Astrocyte (in vitro differentiated cells and primary cell): ENCODE measurements at regions not wholly inside any gene's neighbourhood (a gene's known extent, or its start where the extent isn't known, plus 50 kb on each side); places are given as distances from the start of the nearest gene placed in this dataset.

ENCODE experiments used
- EZH2 ChIP-seq: IDR thresholded peaks from 2 replicates; pipeline ENCODE4 v1.6.1; 2012; ENCODE audit warnings: mild to moderate bottlenecking, low read length, inconsistent platforms; ENCODE audit not compliant: insufficient read depth
- TF ChIP-seq, protein P1 (sequence below): IDR thresholded peaks from 2 replicates; pipeline ENCODE4 v1.5.1; 2011; ENCODE audit warnings: low read depth, mild to moderate bottlenecking, inconsistent platforms, low read length, moderate library complexity; ENCODE audit not compliant: insufficient read depth

DNA sequence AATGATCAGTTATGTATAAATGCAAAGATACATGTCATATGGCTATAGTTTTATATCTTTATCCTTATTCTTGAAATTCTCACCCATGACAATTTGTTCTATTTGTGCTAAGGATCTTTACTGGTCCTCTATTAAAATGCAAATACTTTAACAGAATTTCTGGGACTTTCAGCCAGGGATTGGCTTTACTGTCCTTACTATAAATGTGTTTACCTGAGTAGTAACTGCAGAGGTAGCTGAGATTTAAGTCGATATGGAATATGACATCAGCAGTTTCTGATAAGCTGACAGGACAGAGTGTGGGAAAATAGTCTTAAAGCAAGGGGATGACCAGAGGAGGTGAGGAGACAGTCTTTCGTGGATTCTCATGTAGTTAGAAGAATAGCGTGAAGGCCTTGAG is 206.4 kb downstream of the DIO2 start:
- TF ChIP-seq, protein P1, sequence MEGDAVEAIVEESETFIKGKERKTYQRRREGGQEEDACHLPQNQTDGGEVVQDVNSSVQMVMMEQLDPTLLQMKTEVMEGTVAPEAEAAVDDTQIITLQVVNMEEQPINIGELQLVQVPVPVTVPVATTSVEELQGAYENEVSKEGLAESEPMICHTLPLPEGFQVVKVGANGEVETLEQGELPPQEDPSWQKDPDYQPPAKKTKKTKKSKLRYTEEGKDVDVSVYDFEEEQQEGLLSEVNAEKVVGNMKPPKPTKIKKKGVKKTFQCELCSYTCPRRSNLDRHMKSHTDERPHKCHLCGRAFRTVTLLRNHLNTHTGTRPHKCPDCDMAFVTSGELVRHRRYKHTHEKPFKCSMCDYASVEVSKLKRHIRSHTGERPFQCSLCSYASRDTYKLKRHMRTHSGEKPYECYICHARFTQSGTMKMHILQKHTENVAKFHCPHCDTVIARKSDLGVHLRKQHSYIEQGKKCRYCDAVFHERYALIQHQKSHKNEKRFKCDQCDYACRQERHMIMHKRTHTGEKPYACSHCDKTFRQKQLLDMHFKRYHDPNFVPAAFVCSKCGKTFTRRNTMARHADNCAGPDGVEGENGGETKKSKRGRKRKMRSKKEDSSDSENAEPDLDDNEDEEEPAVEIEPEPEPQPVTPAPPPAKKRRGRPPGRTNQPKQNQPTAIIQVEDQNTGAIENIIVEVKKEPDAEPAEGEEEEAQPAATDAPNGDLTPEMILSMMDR: no peak
- no peak for TF ChIP-seq EZH2
